Ovary (tissue), 7 donors: ENCODE measurements at regions not wholly inside any gene's neighbourhood (a gene's known extent, or its start where the extent isn't known, plus 50 kb on each side); places are given as distances from the start of the nearest gene placed in this dataset.
"Not testable (repeated sequence)": the region's sequence is repeated elsewhere in the genome, so short reads cannot be mapped to it uniquely, and the experiment has no call there.

ENCODE experiments used
- DNase-seq, 5 donors: peaks; one replicate each; pipeline ENCODE4 v3.0.0-alpha.2; 2019 to 2020
- H3K27ac ChIP-seq, 2 donors: fragments of 200-600 bp; one replicate each; pipeline versions ENCODE4 v1.5.1 to v1.8.0; 2019 to 2022
- H3K27me3 ChIP-seq: fragments of 200-600 bp; one replicate; pipeline ENCODE4 v1.8.0; 2022
- H3K36me3 ChIP-seq: fragments of 200-600 bp; sonication (generic); one replicate; pipeline ENCODE4 v1.5.1; 2019
- H3K4me1 ChIP-seq: one replicate; pipeline ENCODE4 v1.8.1; 2013; ENCODE audit warnings: mild to moderate bottlenecking, moderate library complexity; ENCODE audit not compliant: insufficient read depth
- H3K4me3 ChIP-seq: fragments of 200-600 bp; sonication (generic); one replicate; pipeline ENCODE4 v1.5.1; 2017
- H3K9me3 ChIP-seq, 2 donors: fragments of 200-600 bp in 1 of 2; sonication (generic) in 1 of 2; one replicate each; pipeline versions ENCODE4 v1.5.1 to v1.8.1; 2013 to 2019; ENCODE audit warnings: mild to moderate bottlenecking in 1 of 2, moderate library complexity in 1 of 2
- CTCF ChIP-seq, 3 donors: fragments of 450-650 bp in 2 of 3; fragments of 200-600 bp in 1 of 3; IDR thresholded peaks; one replicate each; pipeline versions ENCODE4 v1.5.1 to v1.8.0; 2016 to 2022; ENCODE audit warnings: antibody characterized with exemption in 3 of 3, mild to moderate bottlenecking in 1 of 3
- EP300 ChIP-seq: sonication (generic); formaldehyde crosslinking; IDR thresholded peaks from one replicate; pipeline ENCODE4 v1.6.1; 2017; ENCODE audit warnings: antibody characterized with exemption
- POLR2A ChIP-seq: fragments of 450-650 bp; IDR thresholded peaks from one replicate; pipeline ENCODE4 v1.6.1; 2017; ENCODE audit warnings: antibody characterized with exemption, mild to moderate bottlenecking, moderate library complexity
- WGBS, 3 donors: extraction: QIAGEN DNeasy Blood & Tissue Kit in 1 of 3; methylation state at CpG; one replicate each; pipeline versions ENCODE4 v1.1.5 to v1.1.7; 2013 to 2017; 5-methylcytosine and 5-hydroxymethylcytosine counted together
- intact Hi-C, 4 donors: fragments of 100-400 bp; cut with DNase I; formaldehyde crosslinking; loops; one replicate each; pipeline versions ENCODE4 v1.11.0 to v1.15.1; 2022 to 2023
- donor health status: DM: no; HTN: no; CAD: no; lungs with moderate emphysema.
- donor health status: DM: no; HTN: no; CAD: no.
- donor health status: Bipolar disorder and iron deficiency.
- donor health status: DM: no; HTN: no; CAD: no.
- donor health status: DM: yes; HTN: yes; CAD: no.

GRCh38 chr1:91606546-91607078 lies 106.0 kb downstream of the CDC7 start:
- intact Hi-C loops: no loop called here
- Histone ChIP-seq H3K36me3 (no peaks in the 10 kb centered on the region), H3K4me3 (no peak overlapping the region), H3K4me1 (peaks cover 11% of the 10 kb centered on the region), H3K27ac (peak overlapping the region; percentile 16 to 22), H3K9me3 (no peaks in the 10 kb centered on the region), H3K27me3 (no peaks in the 10 kb centered on the region)
- 21 to 49% (median 25%) methylated on average over 6 to 7 of the region's 7 CpGs for WGBS, 3 donors
- TF ChIP-seq EP300 (no peak), CTCF (IDR thresholded peaks at IDR 0.05) (no peak), POLR2A (no peak)
- peak; percentile 58 to 75 (median 61) for DNase-seq

GRCh38 chr1:91607686-91608085 lies 107.0 kb downstream of the CDC7 start:
- H3K9me3 ChIP-seq, H3K27me3 ChIP-seq, intact Hi-C loops, H3K36me3 ChIP-seq, DNase-seq, H3K4me3 ChIP-seq, H3K27ac ChIP-seq: not testable (repeated sequence)
- 90 to 94% (median 92%) methylated on average over 3 of the region's 3 CpGs for WGBS, 3 donors
- H3K4me1 ChIP-seq: peaks cover 11% of the 10 kb centered on the region

GRCh38 chr1:91608876-91609275 lies 108.2 kb downstream of the CDC7 start:
- intact Hi-C loops: no loop called here
- 81 to 87% (median 83%) methylated on average over 5 of the region's 5 CpGs for WGBS, 3 donors
- H3K27ac ChIP-seq: no peak overlapping the region
- no peaks in the 10 kb centered on the region for H3K9me3 ChIP-seq
- no peak overlapping the region for H3K4me3 ChIP-seq
- H3K27me3 ChIP-seq: no peaks in the 10 kb centered on the region
- no peaks in the 10 kb centered on the region for H3K36me3 ChIP-seq
- TF ChIP-seq POLR2A (no peak), EP300 (no peak), CTCF (IDR thresholded peaks at IDR 0.05) (no peak)
- DNase-seq: no peak
- H3K4me1 ChIP-seq: peaks cover 11% of the 10 kb centered on the region

- Histone ChIP-seq H3K4me3 (no peak overlapping the region), H3K4me1 (peaks cover 11% of the 10 kb centered on the region), H3K27ac (no peak overlapping the region), H3K27me3 (no peaks in the 10 kb centered on the region), H3K9me3 (no peaks in the 10 kb centered on the region), H3K36me3 (no peaks in the 10 kb centered on the region)
- intact Hi-C loops: no loop called here
- no peak for TF ChIP-seq CTCF (IDR thresholded peaks at IDR 0.05)
- no peak for TF ChIP-seq EP300
- TF ChIP-seq POLR2A: no peak
- WGBS, 3 donors: 78 to 83% (median 82%) methylated on average over 5 of the region's 5 CpGs
- no peak for DNase-seq
These were observed 108.9 kb downstream of the CDC7 start for GRCh38 chr1:91609551-91609950.

GRCh38 chr1:91610102-91610501 lies 109.5 kb downstream of the CDC7 start:
- WGBS, 3 donors: 94 to 96% (median 95%) methylated on average over 2 of the region's 2 CpGs
- H3K9me3 ChIP-seq: no peaks in the 10 kb centered on the region
- H3K4me1 ChIP-seq: peaks cover 6% of the 10 kb centered on the region
- H3K36me3 ChIP-seq: no peaks in the 10 kb centered on the region
- no peak overlapping the region for H3K27ac ChIP-seq
- no peak for DNase-seq
- no peaks in the 10 kb centered on the region for H3K27me3 ChIP-seq
- no peak overlapping the region for H3K4me3 ChIP-seq
- intact Hi-C loops: no loop called here
- TF ChIP-seq CTCF (IDR thresholded peaks at IDR 0.05): no peak
